Fibroblast of skin of right quadriceps (primary cell): ENCODE measurements at regions not wholly inside any gene's neighbourhood (a gene's known extent, or its start where the extent isn't known, plus 50 kb on each side); places are given as distances from the start of the nearest gene placed in this dataset.
"Not testable (repeated sequence)": the region's sequence is repeated elsewhere in the genome, so short reads cannot be mapped to it uniquely, and the experiment has no call there.

Source experiments
- DNase-seq: peaks from one replicate; pipeline ENCODE4 v3.0.0-alpha.2; 2013

DNA sequence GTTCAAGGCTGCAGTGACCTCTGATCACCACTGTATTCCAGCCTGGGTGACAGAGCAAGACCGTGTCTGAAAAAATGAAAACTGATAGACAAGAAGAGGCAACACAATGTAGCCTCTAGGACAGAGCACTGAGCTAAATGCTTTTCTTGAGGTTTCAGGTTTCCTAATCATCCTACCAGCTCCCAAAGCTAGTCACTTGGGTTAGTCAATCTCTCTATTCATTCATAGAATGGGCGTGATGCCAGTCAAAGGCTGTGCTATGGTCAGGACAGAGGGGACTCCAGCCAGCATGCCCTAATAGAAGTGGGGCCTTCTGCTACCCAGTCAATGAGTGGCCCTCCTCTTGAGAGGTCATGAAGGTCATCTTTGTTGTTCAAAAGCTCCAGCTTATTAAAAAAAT, 860.4 kb upstream of the DEFB115 start:
- not testable (repeated sequence) for DNase-seq

DNA sequence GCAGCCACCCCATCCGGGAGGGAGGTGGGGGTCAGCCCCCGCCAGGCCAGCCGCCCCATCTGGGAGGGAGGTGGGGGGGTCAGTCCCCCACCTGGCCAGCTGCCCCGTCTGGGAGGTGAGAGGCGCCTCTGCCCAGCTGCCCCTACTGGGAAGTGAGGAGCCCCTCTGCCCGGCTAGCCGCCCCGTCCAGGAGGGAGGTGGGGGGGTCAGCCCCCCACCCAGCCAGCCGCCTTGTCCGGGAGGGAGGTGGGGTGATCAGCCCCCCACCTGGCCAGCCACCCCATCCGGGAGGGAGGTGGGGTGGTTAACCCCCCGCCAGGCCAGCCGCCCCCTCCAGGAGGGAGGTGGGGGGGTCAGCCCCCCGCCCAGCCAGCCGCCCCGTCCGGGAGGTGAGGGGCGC, 852.4 kb upstream of the DEFB115 start:
- not testable (repeated sequence) for DNase-seq

DNA sequence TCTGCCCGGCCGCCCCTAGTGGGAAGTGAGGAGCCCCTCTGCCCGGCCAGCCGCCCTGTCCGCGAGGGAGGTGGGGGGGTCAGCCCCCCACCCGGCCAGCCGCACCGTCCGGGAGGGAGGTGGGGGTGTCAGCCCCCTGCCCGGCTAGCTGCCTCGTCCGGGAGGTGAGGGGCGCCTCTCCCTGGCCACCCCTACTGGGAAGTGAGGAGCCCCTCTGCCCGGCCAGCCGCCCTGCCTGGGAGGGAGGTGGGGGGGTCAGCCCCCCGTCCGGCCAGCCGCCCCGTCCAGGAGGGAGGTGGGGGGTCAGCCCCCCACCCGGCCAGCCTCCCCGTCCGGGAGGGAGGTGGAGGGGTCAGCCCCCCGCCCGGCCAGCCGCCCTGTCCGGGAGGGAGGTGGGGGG, 851.9 kb upstream of the DEFB115 start:
- DNase-seq, result not testable (repeated sequence)

DNA sequence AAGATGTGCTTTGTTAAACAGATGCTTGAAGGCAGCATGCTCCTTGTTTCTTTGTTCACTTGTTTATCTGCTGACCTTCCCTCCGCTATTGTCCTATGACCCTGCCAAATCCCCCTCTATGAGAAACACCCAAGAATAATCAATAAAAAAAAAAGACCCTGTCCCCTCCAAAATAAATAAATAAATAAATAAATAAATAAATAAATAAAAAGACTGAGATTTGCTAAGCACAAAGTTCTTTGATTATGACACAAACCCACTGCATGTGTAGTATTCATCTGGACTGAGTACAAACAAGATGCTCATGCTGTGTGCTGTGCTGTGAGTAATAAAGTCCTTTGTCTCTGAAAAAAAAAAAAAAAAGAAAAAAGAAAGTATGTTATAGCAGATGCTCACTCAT, 851.1 kb upstream of the DEFB115 start:
- DNase-seq, result not testable (repeated sequence)

DNA sequence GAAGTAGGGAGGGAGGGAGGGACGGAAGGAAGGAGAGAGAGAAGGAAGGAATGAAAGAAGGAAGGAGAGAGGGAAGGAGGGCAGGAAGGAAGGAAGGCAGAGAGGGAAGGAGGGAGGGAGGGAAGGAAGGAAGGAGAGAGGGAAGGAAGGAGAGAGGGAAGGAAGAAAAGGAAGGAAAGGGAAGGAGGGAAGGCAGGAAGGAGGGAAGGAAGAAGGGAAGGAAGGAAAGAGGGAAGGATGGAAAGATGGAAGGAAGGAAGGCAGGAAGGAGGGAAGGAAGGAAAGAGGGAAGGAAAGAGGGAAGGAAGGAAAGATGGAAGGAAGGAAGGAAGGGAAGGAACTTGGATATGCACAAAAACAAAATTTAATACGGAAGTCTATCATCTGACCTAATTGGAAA, 844.5 kb upstream of the DEFB115 start:
- DNase-seq, result no peak

DNA sequence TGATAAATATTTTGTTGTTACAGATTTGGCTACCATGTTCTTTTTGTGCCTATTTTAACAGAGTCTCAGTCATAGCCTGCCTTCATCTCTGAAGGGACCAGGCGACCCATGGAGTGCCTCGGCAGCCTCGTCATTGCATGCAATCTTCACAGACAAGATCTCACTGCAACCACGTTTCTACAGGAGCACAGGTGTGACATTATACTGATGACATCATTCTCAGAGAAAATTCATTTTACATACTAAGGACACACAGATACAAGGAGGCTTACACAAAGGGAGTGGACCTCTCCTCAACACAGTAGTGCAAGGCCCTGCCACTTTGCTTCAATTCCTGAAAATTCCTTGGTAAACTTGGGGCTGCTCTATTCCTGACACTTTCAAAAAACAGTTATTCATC, 840.1 kb upstream of the DEFB115 start:
- DNase-seq, result not testable (repeated sequence)

DNA sequence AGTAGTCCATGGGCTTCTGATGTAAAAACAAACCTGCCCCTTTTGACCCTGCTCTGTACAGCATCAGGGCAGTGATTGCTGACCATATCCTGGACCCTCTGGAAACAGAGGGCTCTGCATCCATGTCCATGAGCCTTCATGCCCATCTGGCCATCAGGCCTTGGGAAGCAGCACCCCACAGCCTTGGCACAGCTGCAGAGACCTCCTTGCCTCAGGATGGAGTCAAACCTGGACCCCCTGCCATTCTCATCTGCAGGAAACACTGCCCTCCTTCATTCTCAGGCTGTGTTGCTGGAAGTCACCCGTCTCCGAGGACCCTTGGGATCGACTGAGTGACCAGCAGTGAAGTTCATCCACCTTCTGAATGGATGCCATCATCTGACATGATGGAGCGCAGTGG, 839.1 kb upstream of the DEFB115 start:
- not testable (repeated sequence) for DNase-seq

DNA sequence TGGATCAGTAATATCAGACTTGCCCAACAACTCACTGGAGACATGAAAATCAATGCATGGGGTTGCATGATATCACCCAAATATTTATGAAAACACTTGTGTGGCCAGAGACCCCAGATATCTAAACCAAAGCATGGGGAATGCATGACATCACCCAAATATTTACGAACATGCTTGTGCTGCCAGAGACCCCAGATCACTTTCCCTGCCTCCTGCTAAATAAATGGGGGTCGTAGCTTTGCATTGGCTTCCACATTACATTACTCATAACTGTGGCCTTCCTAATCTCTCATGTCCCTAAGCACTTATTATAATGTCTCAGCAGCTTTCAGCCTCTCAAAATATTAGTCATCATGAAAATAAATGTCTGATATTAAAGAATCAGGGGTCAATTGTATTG, 838.0 kb upstream of the DEFB115 start:
- no peak for DNase-seq

DNA sequence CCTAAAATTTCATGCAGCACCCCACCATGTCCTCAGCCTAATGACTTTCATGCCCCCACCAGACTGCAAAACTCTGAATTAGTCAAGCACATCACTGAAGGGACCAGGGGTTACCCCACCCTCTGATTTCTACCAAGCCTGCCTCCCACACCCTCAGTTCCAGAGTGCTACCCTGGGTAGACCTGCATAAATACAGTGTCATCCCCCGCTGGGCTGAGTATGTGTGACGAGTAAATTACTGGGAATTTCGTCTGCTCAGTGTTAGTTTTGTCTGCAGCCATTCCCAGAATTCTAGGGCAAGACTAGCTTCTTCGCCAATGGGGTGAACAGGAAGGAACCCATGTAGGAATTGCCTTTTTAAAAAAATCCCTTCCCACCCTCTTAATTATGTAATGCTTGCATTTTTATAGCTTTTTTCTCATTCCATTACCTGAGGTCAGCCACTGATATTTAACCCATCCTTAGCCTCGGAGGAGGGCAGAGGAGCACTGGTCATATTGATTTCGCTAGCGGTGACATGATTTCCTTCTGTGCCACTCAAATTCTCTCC, 837.5 kb upstream of the DEFB115 start:
- DNase-seq, result not testable (repeated sequence)
